Neural cell (in vitro differentiated cells): ENCODE measurements at regions not wholly inside any gene's neighbourhood (a gene's known extent, or its start where the extent isn't known, plus 50 kb on each side); places are given as distances from the start of the nearest gene placed in this dataset.

Experiments
- H2AFZ ChIP-seq: fragments of 200-600, 300-800 bp; sonication (generic), shearing (Covaris generic); 2 replicates; pipeline ENCODE4 v1.6.0; 2014; ENCODE audit warnings: low read depth, mild to moderate bottlenecking, antibody characterized with exemption, low read length, moderate library complexity
- H3F3A ChIP-seq: fragments of 200-600 bp; shearing (Covaris generic); 2 replicates; pipeline ENCODE4 v1.6.1; 2016; ENCODE audit warnings: mild to moderate bottlenecking, moderate library complexity, mixed read lengths, antibody characterized with exemption, low read length; ENCODE audit not compliant: insufficient read depth, poor library complexity, severe bottlenecking
- H3K27ac ChIP-seq: fragments of 200-600, 300-800 bp; sonication (generic), shearing (Covaris generic); 2 replicates; pipeline ENCODE4 v1.5.1; 2014; ENCODE audit warnings: mild to moderate bottlenecking, low read length, moderate library complexity
- H3K27me3 ChIP-seq: fragments of 300-800, 200-600 bp; sonication (generic), shearing (Covaris generic); 2 replicates; pipeline ENCODE4 v1.6.0; 2014; ENCODE audit warnings: mild to moderate bottlenecking, low read depth, low read length, moderate library complexity; ENCODE audit not compliant: insufficient read depth
- H3K36me3 ChIP-seq: fragments of 300-800, 200-600 bp; sonication (generic), shearing (Covaris generic); 2 replicates; pipeline ENCODE4 v1.5.1; 2014; ENCODE audit warnings: mild to moderate bottlenecking, antibody characterized with exemption, low read length, moderate library complexity; ENCODE audit not compliant: insufficient read depth
- H3K4me2 ChIP-seq: fragments of 300-800, 200-600 bp; sonication (generic), shearing (Covaris generic); 2 replicates; pipeline ENCODE4 v1.6.0; 2014; ENCODE audit warnings: mild to moderate bottlenecking, low read length
- H3K4me3 ChIP-seq: fragments of 300-800, 200-600 bp; sonication (generic), shearing (Covaris generic); 2 replicates; pipeline ENCODE4 v1.5.1; 2014; ENCODE audit warnings: mild to moderate bottlenecking, low read length, moderate library complexity
- H3K79me2 ChIP-seq: fragments of 200-600 bp; shearing (Covaris generic); replicated peaks from 2 replicates; pipeline ENCODE4 v1.6.0; 2014; ENCODE audit warnings: mild to moderate bottlenecking, low read length, moderate library complexity; ENCODE audit not compliant: insufficient read depth
- H3K9ac ChIP-seq: fragments of 300-800, 200-600 bp; sonication (generic), shearing (Covaris generic); 2 replicates; pipeline ENCODE4 v1.6.1; 2016; ENCODE audit warnings: mild to moderate bottlenecking, low read length, mixed read lengths
- H3K9me2 ChIP-seq: fragments of 200-600 bp; shearing (Covaris generic); 2 replicates; pipeline ENCODE4 v1.6.1; 2016; ENCODE audit warnings: mild to moderate bottlenecking, low read length, mixed read lengths; ENCODE audit not compliant: insufficient read depth
- H3K9me3 ChIP-seq: fragments of 200-600, 300-800 bp; sonication (generic), shearing (Covaris generic); 2 replicates; pipeline ENCODE4 v1.6.1; 2016; ENCODE audit warnings: mild to moderate bottlenecking, mixed run types, low read length, moderate library complexity, mixed read lengths
- H4K20me1 ChIP-seq: fragments of 200-600 bp; shearing (Covaris generic); 2 replicates; pipeline ENCODE4 v1.6.1; 2016; ENCODE audit warnings: mild to moderate bottlenecking, mixed run types; ENCODE audit not compliant: insufficient read depth
- EP300 ChIP-seq: fragments of 450-650 bp; conservative IDR thresholded peaks from 2 replicates; pipeline ENCODE4 v1.6.1; 2014; ENCODE audit warnings: antibody characterized with exemption, mild to moderate bottlenecking, moderate library complexity; ENCODE audit not compliant: poor library complexity, severe bottlenecking
- EZH2 ChIP-seq: fragments of 200-600, 300-800 bp; shearing (Covaris generic), sonication (generic); IDR thresholded peaks from 2 replicates; pipeline ENCODE4 v1.6.1; 2014; ENCODE audit warnings: antibody characterized with exemption, low read length, borderline replicate concordance, mild to moderate bottlenecking; ENCODE audit not compliant: insufficient read depth, poor library complexity, severe bottlenecking
- MXI1 ChIP-seq: fragments of 450-650 bp; conservative IDR thresholded peaks from 2 replicates; pipeline ENCODE4 v1.6.1; 2014; ENCODE audit warnings: antibody characterized with exemption, mild to moderate bottlenecking; ENCODE audit not compliant: poor library complexity, severe bottlenecking
- POLR2AphosphoS5 ChIP-seq: IDR thresholded peaks from 2 replicates; pipeline ENCODE4 v1.6.1; 2012
- RAD21 ChIP-seq: fragments of 450-650 bp; conservative IDR thresholded peaks from 2 replicates; pipeline ENCODE4 v1.6.1; 2014; ENCODE audit warnings: antibody characterized with exemption, mild to moderate bottlenecking, moderate library complexity
- SMC3 ChIP-seq: fragments of 450-650 bp; conservative IDR thresholded peaks from 2 replicates; pipeline ENCODE4 v1.6.1; 2014; ENCODE audit warnings: antibody characterized with exemption, mild to moderate bottlenecking, moderate library complexity; ENCODE audit not compliant: poor library complexity
- TAF1 ChIP-seq: IDR thresholded peaks from 2 replicates; pipeline ENCODE4 v1.6.1; 2012; ENCODE audit warnings: low read depth
- TF ChIP-seq, protein P1 (sequence below): IDR thresholded peaks from 2 replicates; pipeline ENCODE4 v1.6.1; 2012; ENCODE audit warnings: borderline replicate concordance
- TF ChIP-seq, protein P2 (sequence below): fragments of 450-650 bp; IDR thresholded peaks from 2 replicates; pipeline ENCODE4 v1.5.1; 2014; ENCODE audit warnings: antibody characterized with exemption, mild to moderate bottlenecking, moderate library complexity; ENCODE audit not compliant: poor library complexity, severe bottlenecking

- H2AFZ ChIP-seq, result no peak overlapping the region
- no peak overlapping the region for H3K9ac ChIP-seq
- TF ChIP-seq EZH2, result no peak
- H3K79me2 ChIP-seq, result no peaks in the 10 kb centered on the region
- H3K4me3 ChIP-seq, result no peak overlapping the region
- H3K9me3 ChIP-seq, result no peaks in the 10 kb centered on the region
- H3K4me2 ChIP-seq, result no peak overlapping the region
- no peaks in the 10 kb centered on the region for H3F3A ChIP-seq
- no peaks in the 10 kb centered on the region for H4K20me1 ChIP-seq
- no peaks in the 10 kb centered on the region for H3K27me3 ChIP-seq
- no peaks in the 10 kb centered on the region for H3K36me3 ChIP-seq
- H3K27ac ChIP-seq, result no peak overlapping the region
- H3K9me2 ChIP-seq, result no peaks in the 10 kb centered on the region
Observed at GRCh38 chr1:99163671-99164070, 100.6 kb upstream of the PLPPR4 start.

DNA sequence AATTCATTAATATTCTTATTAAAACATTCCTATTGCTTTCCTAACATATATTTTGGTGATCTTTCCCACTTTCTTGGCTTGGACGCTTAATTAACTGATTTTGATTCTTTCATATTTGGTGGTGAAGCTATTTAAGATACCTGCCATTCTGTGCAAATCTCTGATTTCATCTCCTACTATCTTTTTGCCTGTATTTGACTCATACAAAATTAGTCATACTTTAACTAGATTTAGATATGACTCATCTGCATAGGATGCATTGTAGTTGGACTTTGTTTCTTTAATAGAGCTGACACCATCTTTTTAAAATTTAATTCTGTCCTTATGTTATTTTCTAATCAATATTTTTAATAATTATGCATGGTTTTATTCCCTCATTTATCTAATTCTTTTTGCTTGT is 93.8 kb upstream of the PLPPR4 start:
- H3K4me2 ChIP-seq, result no peak overlapping the region
- no peaks in the 10 kb centered on the region for H3F3A ChIP-seq
- H3K4me3 ChIP-seq, result no peak overlapping the region
- no peak overlapping the region for H2AFZ ChIP-seq
- no peak overlapping the region for H3K27ac ChIP-seq
- H3K9me2 ChIP-seq, result no peaks in the 10 kb centered on the region
- H3K9me3 ChIP-seq, result no peaks in the 10 kb centered on the region
- no peaks in the 10 kb centered on the region for H3K79me2 ChIP-seq
- H4K20me1 ChIP-seq, result no peaks in the 10 kb centered on the region
- no peaks in the 10 kb centered on the region for H3K36me3 ChIP-seq
- TF ChIP-seq POLR2AphosphoS5 (no peak), TAF1 (no peak), EP300 (no peak), EZH2 (no peak), MXI1 (no peak), SMC3 (no peak), RAD21 (no peak)
- TF ChIP-seq, protein P1, sequence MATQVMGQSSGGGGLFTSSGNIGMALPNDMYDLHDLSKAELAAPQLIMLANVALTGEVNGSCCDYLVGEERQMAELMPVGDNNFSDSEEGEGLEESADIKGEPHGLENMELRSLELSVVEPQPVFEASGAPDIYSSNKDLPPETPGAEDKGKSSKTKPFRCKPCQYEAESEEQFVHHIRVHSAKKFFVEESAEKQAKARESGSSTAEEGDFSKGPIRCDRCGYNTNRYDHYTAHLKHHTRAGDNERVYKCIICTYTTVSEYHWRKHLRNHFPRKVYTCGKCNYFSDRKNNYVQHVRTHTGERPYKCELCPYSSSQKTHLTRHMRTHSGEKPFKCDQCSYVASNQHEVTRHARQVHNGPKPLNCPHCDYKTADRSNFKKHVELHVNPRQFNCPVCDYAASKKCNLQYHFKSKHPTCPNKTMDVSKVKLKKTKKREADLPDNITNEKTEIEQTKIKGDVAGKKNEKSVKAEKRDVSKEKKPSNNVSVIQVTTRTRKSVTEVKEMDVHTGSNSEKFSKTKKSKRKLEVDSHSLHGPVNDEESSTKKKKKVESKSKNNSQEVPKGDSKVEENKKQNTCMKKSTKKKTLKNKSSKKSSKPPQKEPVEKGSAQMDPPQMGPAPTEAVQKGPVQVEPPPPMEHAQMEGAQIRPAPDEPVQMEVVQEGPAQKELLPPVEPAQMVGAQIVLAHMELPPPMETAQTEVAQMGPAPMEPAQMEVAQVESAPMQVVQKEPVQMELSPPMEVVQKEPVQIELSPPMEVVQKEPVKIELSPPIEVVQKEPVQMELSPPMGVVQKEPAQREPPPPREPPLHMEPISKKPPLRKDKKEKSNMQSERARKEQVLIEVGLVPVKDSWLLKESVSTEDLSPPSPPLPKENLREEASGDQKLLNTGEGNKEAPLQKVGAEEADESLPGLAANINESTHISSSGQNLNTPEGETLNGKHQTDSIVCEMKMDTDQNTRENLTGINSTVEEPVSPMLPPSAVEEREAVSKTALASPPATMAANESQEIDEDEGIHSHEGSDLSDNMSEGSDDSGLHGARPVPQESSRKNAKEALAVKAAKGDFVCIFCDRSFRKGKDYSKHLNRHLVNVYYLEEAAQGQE, result no peak
- TF ChIP-seq, protein P2, sequence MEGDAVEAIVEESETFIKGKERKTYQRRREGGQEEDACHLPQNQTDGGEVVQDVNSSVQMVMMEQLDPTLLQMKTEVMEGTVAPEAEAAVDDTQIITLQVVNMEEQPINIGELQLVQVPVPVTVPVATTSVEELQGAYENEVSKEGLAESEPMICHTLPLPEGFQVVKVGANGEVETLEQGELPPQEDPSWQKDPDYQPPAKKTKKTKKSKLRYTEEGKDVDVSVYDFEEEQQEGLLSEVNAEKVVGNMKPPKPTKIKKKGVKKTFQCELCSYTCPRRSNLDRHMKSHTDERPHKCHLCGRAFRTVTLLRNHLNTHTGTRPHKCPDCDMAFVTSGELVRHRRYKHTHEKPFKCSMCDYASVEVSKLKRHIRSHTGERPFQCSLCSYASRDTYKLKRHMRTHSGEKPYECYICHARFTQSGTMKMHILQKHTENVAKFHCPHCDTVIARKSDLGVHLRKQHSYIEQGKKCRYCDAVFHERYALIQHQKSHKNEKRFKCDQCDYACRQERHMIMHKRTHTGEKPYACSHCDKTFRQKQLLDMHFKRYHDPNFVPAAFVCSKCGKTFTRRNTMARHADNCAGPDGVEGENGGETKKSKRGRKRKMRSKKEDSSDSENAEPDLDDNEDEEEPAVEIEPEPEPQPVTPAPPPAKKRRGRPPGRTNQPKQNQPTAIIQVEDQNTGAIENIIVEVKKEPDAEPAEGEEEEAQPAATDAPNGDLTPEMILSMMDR, result no peak
- no peaks in the 10 kb centered on the region for H3K27me3 ChIP-seq
- no peak overlapping the region for H3K9ac ChIP-seq

- H3K4me3 ChIP-seq, result no peak overlapping the region
- no peaks in the 10 kb centered on the region for H4K20me1 ChIP-seq
- no peaks in the 10 kb centered on the region for H3K36me3 ChIP-seq
- H3K27me3 ChIP-seq, result no peaks in the 10 kb centered on the region
- no peak overlapping the region for H3K27ac ChIP-seq
- no peak for TF ChIP-seq EZH2
- TF ChIP-seq MXI1, result no peak
- TF ChIP-seq RAD21, result no peak
- TF ChIP-seq POLR2AphosphoS5, result no peak
- TF ChIP-seq EP300, result no peak
- TF ChIP-seq, protein P2, result no peak
- TF ChIP-seq, protein P1, result no peak
- TF ChIP-seq SMC3, result no peak
- TF ChIP-seq TAF1, result no peak
- H3K79me2 ChIP-seq, result no peaks in the 10 kb centered on the region
- H3K9me3 ChIP-seq, result no peaks in the 10 kb centered on the region
- no peak overlapping the region for H3K4me2 ChIP-seq
- no peak overlapping the region for H3K9ac ChIP-seq
- no peaks in the 10 kb centered on the region for H3F3A ChIP-seq
- no peaks in the 10 kb centered on the region for H3K9me2 ChIP-seq
- H2AFZ ChIP-seq, result no peak overlapping the region
Observed at GRCh38 chr1:99171184-99171813, 93.0 kb upstream of the PLPPR4 start.
